Karpas-422 (cell line): ENCODE measurements at regions not wholly inside any gene's neighbourhood (a gene's known extent, or its start where the extent isn't known, plus 50 kb on each side); places are given as distances from the start of the nearest gene placed in this dataset.

Experiments used
- DNase-seq: peaks from one replicate; pipeline ENCODE4 v3.0.0-alpha.2; 2015
- H2AFZ ChIP-seq: fragments of 200-600 bp; sonication (generic); 2 replicates; pipeline ENCODE4 v1.6.1; 2014; ENCODE audit warnings: antibody characterized with exemption, low read length, mixed read lengths
- H3K27ac ChIP-seq: fragments of 200-600 bp; sonication (generic); 2 replicates; pipeline ENCODE4 v1.5.1; 2014; ENCODE audit warnings: mild to moderate bottlenecking, low read length, moderate library complexity
- H3K27me3 ChIP-seq: fragments of 200-600 bp; sonication (generic); 2 replicates; pipeline ENCODE4 v1.6.1; 2014; ENCODE audit warnings: low read length, mixed read lengths
- H3K36me3 ChIP-seq: fragments of 200-600 bp; sonication (generic); 2 replicates; pipeline ENCODE4 v1.6.1; 2014; ENCODE audit warnings: low read length, mixed read lengths; ENCODE audit not compliant: insufficient read depth
- H3K4me1 ChIP-seq: fragments of 200-600 bp; sonication (generic); 2 replicates; pipeline ENCODE4 v1.6.1; 2014; ENCODE audit warnings: mild to moderate bottlenecking, low read length, mixed read lengths
- H3K4me2 ChIP-seq: fragments of 200-600 bp; sonication (generic); 2 replicates; pipeline ENCODE4 v1.6.1; 2014; ENCODE audit warnings: low read length, low read depth, mild to moderate bottlenecking; ENCODE audit not compliant: poor library complexity, severe bottlenecking
- H3K4me3 ChIP-seq: fragments of 200-600 bp; sonication (generic); 2 replicates; pipeline ENCODE4 v1.5.1; 2014; ENCODE audit warnings: mild to moderate bottlenecking, antibody characterized with exemption, low read length, mixed read lengths
- H3K79me2 ChIP-seq: fragments of 200-600 bp; sonication (generic); 2 replicates; pipeline ENCODE4 v1.6.1; 2014; ENCODE audit warnings: mild to moderate bottlenecking, low read length, mixed read lengths
- H3K9ac ChIP-seq: fragments of 200-600 bp; sonication (generic); 2 replicates; pipeline ENCODE4 v1.6.0; 2014; ENCODE audit warnings: low read length
- H3K9me2 ChIP-seq: fragments of 200-600 bp; sonication (generic), shearing (Covaris generic); replicated peaks from 2 replicates; pipeline ENCODE4 v1.6.0; 2014; ENCODE audit warnings: mild to moderate bottlenecking, low read length, moderate library complexity; ENCODE audit not compliant: insufficient read depth
- H3K9me3 ChIP-seq: fragments of 300-700, 200-600 bp; sonication (generic); 2 replicates; pipeline ENCODE4 v1.6.1; 2014; ENCODE audit warnings: low read length, mixed read lengths
- H4K20me1 ChIP-seq: fragments of 200-600 bp; sonication (generic); 2 replicates; pipeline ENCODE4 v1.6.1; 2014; ENCODE audit warnings: mild to moderate bottlenecking, antibody characterized with exemption, low read length, low read depth; ENCODE audit not compliant: insufficient read depth

- Histone ChIP-seq H3K27ac (no peak overlapping the region), H2AFZ (no peak overlapping the region), H3K9me2 (no peaks in the 10 kb centered on the region; the same call in 1 of the 2 replicates), H3K4me2 (no peak overlapping the region), H3K27me3 (no peaks in the 10 kb centered on the region; the same call in 1 of the 2 replicates), H3K4me3 (no peak overlapping the region), H3K36me3 (no peaks in the 10 kb centered on the region), H3K4me1 (no peaks in the 10 kb centered on the region), H3K9me3 (no peaks in the 10 kb centered on the region), H4K20me1 (no peaks in the 10 kb centered on the region), H3K9ac (no peak overlapping the region), H3K79me2 (no peaks in the 10 kb centered on the region)
- no peak for DNase-seq
Observed at GRCh38 chr2:215765729-215766360, 247.5 kb downstream of the MREG start.

- Histone ChIP-seq H3K9ac (no peak overlapping the region), H3K27ac (no peak overlapping the region), H3K27me3 (no peaks in the 10 kb centered on the region; the same call in 1 of the 2 replicates), H4K20me1 (no peaks in the 10 kb centered on the region), H3K9me3 (no peaks in the 10 kb centered on the region), H3K9me2 (no peaks in the 10 kb centered on the region; the same call in 1 of the 2 replicates), H3K4me3 (no peak overlapping the region), H3K36me3 (no peaks in the 10 kb centered on the region), H3K79me2 (no peaks in the 10 kb centered on the region), H3K4me1 (no peaks in the 10 kb centered on the region), H2AFZ (no peak overlapping the region), H3K4me2 (no peak overlapping the region)
- no peak for DNase-seq
Observed at GRCh38 chr2:215764441-215765048, 248.8 kb downstream of the MREG start.

- no peak overlapping the region for H2AFZ ChIP-seq
- no peaks in the 10 kb centered on the region for H3K79me2 ChIP-seq
- no peak overlapping the region for H3K9ac ChIP-seq
- no peak for DNase-seq
- no peak overlapping the region for H3K27ac ChIP-seq
- no peaks in the 10 kb centered on the region for H3K9me2 ChIP-seq
- H4K20me1 ChIP-seq, result no peaks in the 10 kb centered on the region
- H3K36me3 ChIP-seq, result no peaks in the 10 kb centered on the region
- H3K4me2 ChIP-seq, result no peak overlapping the region
- H3K27me3 ChIP-seq, result no peaks in the 10 kb centered on the region
- no peak overlapping the region for H3K4me3 ChIP-seq
- H3K4me1 ChIP-seq, result no peaks in the 10 kb centered on the region
- no peaks in the 10 kb centered on the region for H3K9me3 ChIP-seq
Observed at GRCh38 chr2:215760557-215760956, 252.8 kb downstream of the MREG start.

GRCh38 chr2:215760091-215760490 is 253.3 kb downstream of the MREG start:
- Histone ChIP-seq H2AFZ (no peak overlapping the region), H3K9me3 (no peaks in the 10 kb centered on the region), H3K79me2 (no peaks in the 10 kb centered on the region), H3K36me3 (no peaks in the 10 kb centered on the region), H3K4me2 (no peak overlapping the region), H3K9me2 (no peaks in the 10 kb centered on the region), H3K27me3 (no peaks in the 10 kb centered on the region), H3K4me1 (no peaks in the 10 kb centered on the region), H3K27ac (no peak overlapping the region), H3K4me3 (no peak overlapping the region), H4K20me1 (no peaks in the 10 kb centered on the region), H3K9ac (no peak overlapping the region)
- no peak for DNase-seq

- Histone ChIP-seq H3K79me2 (no peaks in the 10 kb centered on the region), H3K36me3 (no peaks in the 10 kb centered on the region), H3K9me3 (no peaks in the 10 kb centered on the region), H3K4me3 (no peak overlapping the region), H3K27me3 (no peaks in the 10 kb centered on the region), H2AFZ (no peak overlapping the region), H3K9me2 (no peaks in the 10 kb centered on the region), H3K4me2 (no peak overlapping the region), H3K27ac (no peak overlapping the region), H3K4me1 (no peaks in the 10 kb centered on the region), H4K20me1 (no peaks in the 10 kb centered on the region), H3K9ac (no peak overlapping the region)
- DNase-seq, result no peak
Observed at GRCh38 chr2:215758691-215759090, 254.7 kb downstream of the MREG start.

GRCh38 chr2:215756346-215756730 is 257.0 kb downstream of the MREG start:
- DNase-seq, result no peak

GRCh38 chr2:215755641-215756345 is 257.6 kb downstream of the MREG start:
- Histone ChIP-seq H2AFZ (no peak overlapping the region), H3K36me3 (no peaks in the 10 kb centered on the region), H3K9me3 (no peaks in the 10 kb centered on the region), H3K27ac (no peak overlapping the region), H3K9me2 (no peaks in the 10 kb centered on the region), H3K4me2 (no peak overlapping the region), H3K9ac (no peak overlapping the region), H4K20me1 (no peaks in the 10 kb centered on the region), H3K27me3 (0 out of 2 replicates have a peak, but pooled peaks cover 3% of the 10 kb centered on the region), H3K79me2 (no peaks in the 10 kb centered on the region), H3K4me1 (no peaks in the 10 kb centered on the region), H3K4me3 (no peak overlapping the region)
- DNase-seq, result no peak

More at GRCh38 chr2:215756346-215756730, 257.0 kb downstream of the MREG start:
- H4K20me1 ChIP-seq, result no peaks in the 10 kb centered on the region
- no peaks in the 10 kb centered on the region for H3K9me3 ChIP-seq
- H3K9ac ChIP-seq, result no peak overlapping the region
- H3K4me2 ChIP-seq, result no peak overlapping the region
- H3K4me1 ChIP-seq, result no peaks in the 10 kb centered on the region
- no peak overlapping the region for H2AFZ ChIP-seq
- no peak overlapping the region for H3K27ac ChIP-seq
- no peaks in the 10 kb centered on the region for H3K79me2 ChIP-seq
- H3K9me2 ChIP-seq, result no peaks in the 10 kb centered on the region
- no peak overlapping the region for H3K4me3 ChIP-seq
- no peaks in the 10 kb centered on the region for H3K36me3 ChIP-seq
- 0 out of 2 replicates have a peak, but pooled peaks cover 2% of the 10 kb centered on the region for H3K27me3 ChIP-seq

- Histone ChIP-seq H3K27ac (no peak overlapping the region), H3K36me3 (no peaks in the 10 kb centered on the region), H3K4me3 (no peak overlapping the region), H3K9me3 (no peaks in the 10 kb centered on the region), H3K9ac (no peak overlapping the region), H3K4me1 (no peaks in the 10 kb centered on the region), H3K27me3 (0 out of 2 replicates have a peak, but pooled peaks cover 3% of the 10 kb centered on the region), H3K4me2 (no peak overlapping the region), H3K9me2 (no peaks in the 10 kb centered on the region), H4K20me1 (no peaks in the 10 kb centered on the region), H2AFZ (no peak overlapping the region), H3K79me2 (no peaks in the 10 kb centered on the region)
- no peak for DNase-seq
Observed at GRCh38 chr2:215754546-215754945, 258.8 kb downstream of the MREG start.
